Heart right ventricle (tissue), 16 donors: ENCODE measurements at regions not wholly inside any gene's neighbourhood (a gene's known extent, or its start where the extent isn't known, plus 50 kb on each side); places are given as distances from the start of the nearest gene placed in this dataset.

ENCODE experiments used
- ATAC-seq, 8 donors: fragments of 200-7000 bp; cut with Tn5 transposase; one replicate each; pipeline ENCODE4 v1.9.1; 2020; ENCODE audit warnings: mild to moderate bottlenecking in 8 of 8, moderate library complexity in 8 of 8, moderate number of reproducible peaks in 1 of 8
- DNase-seq, 2 donors: peaks; one replicate each; pipeline ENCODE4 v3.0.0-alpha.2; 2020
- H3K27ac ChIP-seq, 10 donors: fragments of 200-600 bp; sonication (generic) in 2 of 10; one replicate each; pipeline versions ENCODE4 v1.5.0 to v1.8.0; 2020 to 2022; ENCODE audit warnings: mild to moderate bottlenecking in 3 of 10
- H3K27me3 ChIP-seq, 7 donors: fragments of 200-600 bp; one replicate each; pipeline ENCODE4 v1.8.0; 2021 to 2022; ENCODE audit warnings: mild to moderate bottlenecking in 2 of 7
- H3K36me3 ChIP-seq, 9 donors: fragments of 200-600 bp; sonication (generic) in 1 of 9; one replicate each; pipeline versions ENCODE4 v1.5.0 to v1.8.0; 2020 to 2022; ENCODE audit warnings: mild to moderate bottlenecking in 2 of 9
- H3K4me1 ChIP-seq, 9 donors: fragments of 200-600 bp; sonication (generic) in 1 of 9; one replicate each; pipeline versions ENCODE4 v1.5.0 to v1.8.0; 2020 to 2022; ENCODE audit warnings: mild to moderate bottlenecking in 4 of 9
- H3K4me3 ChIP-seq, 10 donors: fragments of 200-600 bp; sonication (generic) in 2 of 10; one replicate each; pipeline versions ENCODE4 v1.5.0 to v1.8.0; 2020 to 2022; ENCODE audit warnings: mild to moderate bottlenecking in 7 of 10, moderate library complexity in 2 of 10
- H3K9me3 ChIP-seq, 11 donors: fragments of 200-600 bp in 10 of 11; sonication (generic) in 2 of 11; one replicate each; pipeline versions ENCODE4 v1.5.0 to v1.8.0; 2013 to 2022; ENCODE audit warnings: mild to moderate bottlenecking in 2 of 11, control low read depth in 1 of 11, moderate library complexity in 1 of 11
- CTCF ChIP-seq, 9 donors: fragments of 200-600 bp; sonication (generic) in 2 of 9; IDR thresholded peaks; one replicate each; pipeline versions ENCODE4 v1.5.0 to v1.8.0; 2021 to 2022; ENCODE audit warnings: antibody characterized with exemption in 9 of 9, mild to moderate bottlenecking in 5 of 9, moderate library complexity in 1 of 9
- WGBS, 2 donors: extraction: QIAGEN DNeasy Blood & Tissue Kit; methylation state at CpG; one replicate each; pipeline ENCODE4 v1.1.7; 2013; ENCODE audit warnings: inconsistent platforms in 1 of 2; 5-methylcytosine and 5-hydroxymethylcytosine counted together
- intact Hi-C, 10 donors: fragments of 100-400 bp; cut with DNase I; formaldehyde crosslinking; loops; one replicate each; pipeline versions ENCODE4 v1.11.1 to v1.14.2; 2022
- donor health status: Arrhythmogenic right ventricular cardiomyopathy.
- donor health status: ischemic (EF 13 %, LVEDD 7.1; RV severe dilation, severe dysfunction).
- donor health status: healthy with polysubstance abuse.
- donor health status: DM: no; HTN: yes; CAD: no.
- donor health status: DM: no; HTN: no; CAD: no.
- donor health status: ischemic (EF 25% LVEDD 6.9; RV normal size, moderate dysfunction).
- donor health status: ischemic (EF 25% LVEDD 5.7; RV mildly dilated, moderate dysfunction).
- donor health status: healthy.
- donor health status: DM: yes; HTN: yes; CAD: no.
- donor health status: Ischemic cardiomyopathy.
- donor health status: ischemic (EF 35%, LVEDD 5.7; RV mildly dilated, moderate dysfunction).
- donor health status: nonischemic (EF 11% LVEDD 7.7; RV severe dilation, severe dysfunction).
- donor health status: DM: yes; HTN: yes; CAD: no.
- donor health status: PGD.
- donor health status: ischemic (EF 29% LVEDD 5.4; RV normal size, mild dysfunction).
- donor health status: nonischemic (EF 23%, LVEDD 6.1; RV moderate dilation, normal function).

GRCh38 chr5:6840136-6840793 is 127.0 kb downstream of the TENT4A start:
- Histone ChIP-seq H3K27ac (no peak overlapping the region), H3K36me3 (no peaks in the 10 kb centered on the region), H3K4me1 (no peaks in the 10 kb centered on the region), H3K27me3 (peaks cover 0 to 30% (median 4%) of the 10 kb centered on the region in 7 donors), H3K4me3 (no peak overlapping the region), H3K9me3 (peaks cover 0 to 8% (median 0%) of the 10 kb centered on the region in 11 donors)
- WGBS, 2 donors: 52 to 54% methylated on average over 7 of the region's 7 CpGs
- no peak for TF ChIP-seq CTCF (IDR thresholded peaks at IDR 0.05)
- DNase-seq (no peak), ATAC-seq (no peak)
- intact Hi-C loops: no loop called here

- Histone ChIP-seq H3K4me1 (no peaks in the 10 kb centered on the region), H3K4me3 (no peak overlapping the region), H3K36me3 (no peaks in the 10 kb centered on the region), H3K9me3 (peaks cover 0 to 8% (median 0%) of the 10 kb centered on the region in 11 donors), H3K27ac (no peak overlapping the region), H3K27me3 (peaks cover 0 to 22% (median 3%) of the 10 kb centered on the region in 7 donors)
- DNase-seq (no peak), ATAC-seq (no peak)
- TF ChIP-seq CTCF (IDR thresholded peaks at IDR 0.05): no peak
- 71 to 87% methylated on average over 2 of the region's 2 CpGs for WGBS, 2 donors
- intact Hi-C loops: no loop called here
Measured at GRCh38 chr5:6843335-6843734, 130.1 kb downstream of the TENT4A start.

- ATAC-seq: no peak
- Histone ChIP-seq H3K4me1 (no peaks in the 10 kb centered on the region), H3K27me3 (peaks cover 0 to 17% (median 3%) of the 10 kb centered on the region in 7 donors), H3K9me3 (peaks cover 0 to 8% (median 0%) of the 10 kb centered on the region in 11 donors), H3K36me3 (no peaks in the 10 kb centered on the region), H3K27ac (no peak overlapping the region), H3K4me3 (no peak overlapping the region)
- no peak for TF ChIP-seq CTCF (IDR thresholded peaks at IDR 0.05)
- DNase-seq: no peak
- intact Hi-C loops: no loop called here
- WGBS, 2 donors: 80 to 81% methylated on average over 8 of the region's 8 CpGs
Measured at GRCh38 chr5:6843821-6844220, 130.6 kb downstream of the TENT4A start.

- Histone ChIP-seq H3K4me3 (no peak overlapping the region), H3K27ac (no peak overlapping the region), H3K27me3 (peaks cover 0 to 10% (median 0%) of the 10 kb centered on the region in 7 donors), H3K36me3 (no peaks in the 10 kb centered on the region), H3K9me3 (peaks cover 0 to 11% (median 0%) of the 10 kb centered on the region in 11 donors), H3K4me1 (no peaks in the 10 kb centered on the region)
- DNase-seq: no peak
- 88 to 93% methylated on average over 17 of the region's 17 CpGs for WGBS, 2 donors
- no peak for ATAC-seq
- no peak for TF ChIP-seq CTCF (IDR thresholded peaks at IDR 0.05)
- intact Hi-C loops: no loop called here
Measured at GRCh38 chr5:6845856-6846255, 132.6 kb downstream of the TENT4A start.
